ENCODE measurements at regions not wholly inside any gene's neighbourhood (a gene's known extent, or its start where the extent isn't known, plus 50 kb on each side); places are given as distances from the start of the nearest gene placed in this dataset.

DNA sequence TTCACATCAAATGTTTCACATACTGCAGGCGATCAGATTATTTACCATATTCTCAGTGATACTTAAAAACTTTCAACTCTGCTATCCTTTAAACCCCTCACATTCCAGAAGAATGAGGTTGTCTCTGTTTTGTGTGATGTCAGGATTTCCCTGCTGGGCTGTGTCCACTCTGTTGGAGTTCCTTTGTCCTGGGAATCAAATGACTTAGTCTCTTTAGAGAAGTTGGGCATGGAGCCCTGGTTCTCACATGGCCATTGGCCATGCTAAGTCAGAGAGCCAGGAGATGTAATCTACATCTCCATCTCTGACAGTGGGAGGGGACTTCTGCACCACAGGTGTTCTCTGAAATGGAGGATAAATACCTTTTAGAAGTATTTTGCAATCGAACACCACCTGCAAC, 205.1 kb upstream of the MAF start:
- no peak for ATAC-seq
- no peaks in the 10 kb centered on the region for H3K9me3 ChIP-seq
- 57 to 77% methylated on average over 2 of the region's 2 CpGs for WGBS, 2 donors (ENCODE audit: low coverage in 1 of 2)
- H3K36me3 ChIP-seq = no peaks in the 10 kb centered on the region
- no peaks in the 10 kb centered on the region for H3K4me1 ChIP-seq
- H3K27ac ChIP-seq = no peak overlapping the region
- TF ChIP-seq, protein P1, sequence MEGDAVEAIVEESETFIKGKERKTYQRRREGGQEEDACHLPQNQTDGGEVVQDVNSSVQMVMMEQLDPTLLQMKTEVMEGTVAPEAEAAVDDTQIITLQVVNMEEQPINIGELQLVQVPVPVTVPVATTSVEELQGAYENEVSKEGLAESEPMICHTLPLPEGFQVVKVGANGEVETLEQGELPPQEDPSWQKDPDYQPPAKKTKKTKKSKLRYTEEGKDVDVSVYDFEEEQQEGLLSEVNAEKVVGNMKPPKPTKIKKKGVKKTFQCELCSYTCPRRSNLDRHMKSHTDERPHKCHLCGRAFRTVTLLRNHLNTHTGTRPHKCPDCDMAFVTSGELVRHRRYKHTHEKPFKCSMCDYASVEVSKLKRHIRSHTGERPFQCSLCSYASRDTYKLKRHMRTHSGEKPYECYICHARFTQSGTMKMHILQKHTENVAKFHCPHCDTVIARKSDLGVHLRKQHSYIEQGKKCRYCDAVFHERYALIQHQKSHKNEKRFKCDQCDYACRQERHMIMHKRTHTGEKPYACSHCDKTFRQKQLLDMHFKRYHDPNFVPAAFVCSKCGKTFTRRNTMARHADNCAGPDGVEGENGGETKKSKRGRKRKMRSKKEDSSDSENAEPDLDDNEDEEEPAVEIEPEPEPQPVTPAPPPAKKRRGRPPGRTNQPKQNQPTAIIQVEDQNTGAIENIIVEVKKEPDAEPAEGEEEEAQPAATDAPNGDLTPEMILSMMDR (IDR thresholded peaks at IDR 0.05) = no peak
- TF ChIP-seq POLR2A (IDR thresholded peaks at IDR 0.05) = no peak
- TF ChIP-seq EP300 (IDR thresholded peaks at IDR 0.05) = no peak
- no peaks in the 10 kb centered on the region for H3K27me3 ChIP-seq
- H3K4me3 ChIP-seq = no peak overlapping the region

DNA sequence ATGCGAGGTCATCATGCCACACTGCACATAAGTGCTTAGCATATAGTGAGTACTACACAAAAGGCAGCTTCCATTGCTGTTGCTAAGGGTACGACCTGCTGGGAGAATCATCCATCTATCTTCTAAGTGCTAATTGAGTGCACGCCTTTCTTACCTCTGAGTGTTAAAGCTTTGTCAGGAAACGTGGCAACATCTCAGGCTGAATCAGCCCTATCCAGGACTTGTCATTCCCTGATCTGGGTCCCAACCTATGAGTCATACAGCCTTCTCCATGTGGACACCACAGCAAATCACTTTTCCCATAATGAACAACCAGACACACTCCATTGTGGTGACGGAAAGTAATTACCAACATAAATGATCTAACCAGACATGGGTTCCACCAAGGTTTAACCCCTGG, 201.1 kb upstream of the MAF start:
- TF ChIP-seq, protein P1 (IDR thresholded peaks at IDR 0.05) = no peak
- TF ChIP-seq POLR2A (IDR thresholded peaks at IDR 0.05) (no peak), POLR2AphosphoS5 (IDR thresholded peaks at IDR 0.05) (no peak), EP300 (IDR thresholded peaks at IDR 0.05) (no peak)
- Histone ChIP-seq H3K4me3 (no peak overlapping the region), H3K9me3 (no peaks in the 10 kb centered on the region), H3K4me1 (no peaks in the 10 kb centered on the region), H3K27ac (no peak overlapping the region), H3K36me3 (no peaks in the 10 kb centered on the region), H3K27me3 (no peaks in the 10 kb centered on the region)
- 83 to 96% methylated on average over 3 to 4 of the region's 5 CpGs for WGBS, 2 donors (ENCODE audit: low coverage in 1 of 2)
- ATAC-seq = no peak

- 58 to 63% methylated on average over 2 to 3 of the region's 3 CpGs for whole genome bisulfite sequencing, 2 donors (ENCODE audit: low coverage in 1 of 2)
- ATAC-seq = no peak
- no peaks in the 10 kb centered on the region for H3K4me1 ChIP-seq
- no peaks in the 10 kb centered on the region for H3K36me3 ChIP-seq
- H3K4me3 ChIP-seq = no peak overlapping the region
- TF ChIP-seq POLR2AphosphoS5 (IDR thresholded peaks at IDR 0.05) = no peak
- no peak for TF ChIP-seq EP300 (IDR thresholded peaks at IDR 0.05)
- no peak for TF ChIP-seq POLR2A (IDR thresholded peaks at IDR 0.05)
- TF ChIP-seq, protein P1 (IDR thresholded peaks at IDR 0.05) = no peak
- no peaks in the 10 kb centered on the region for H3K9me3 ChIP-seq
- no peak overlapping the region for H3K27ac ChIP-seq
- H3K27me3 ChIP-seq = no peaks in the 10 kb centered on the region
Measured at GRCh38 chr16:79800016-79800608, 199.6 kb upstream of the MAF start.

DNA sequence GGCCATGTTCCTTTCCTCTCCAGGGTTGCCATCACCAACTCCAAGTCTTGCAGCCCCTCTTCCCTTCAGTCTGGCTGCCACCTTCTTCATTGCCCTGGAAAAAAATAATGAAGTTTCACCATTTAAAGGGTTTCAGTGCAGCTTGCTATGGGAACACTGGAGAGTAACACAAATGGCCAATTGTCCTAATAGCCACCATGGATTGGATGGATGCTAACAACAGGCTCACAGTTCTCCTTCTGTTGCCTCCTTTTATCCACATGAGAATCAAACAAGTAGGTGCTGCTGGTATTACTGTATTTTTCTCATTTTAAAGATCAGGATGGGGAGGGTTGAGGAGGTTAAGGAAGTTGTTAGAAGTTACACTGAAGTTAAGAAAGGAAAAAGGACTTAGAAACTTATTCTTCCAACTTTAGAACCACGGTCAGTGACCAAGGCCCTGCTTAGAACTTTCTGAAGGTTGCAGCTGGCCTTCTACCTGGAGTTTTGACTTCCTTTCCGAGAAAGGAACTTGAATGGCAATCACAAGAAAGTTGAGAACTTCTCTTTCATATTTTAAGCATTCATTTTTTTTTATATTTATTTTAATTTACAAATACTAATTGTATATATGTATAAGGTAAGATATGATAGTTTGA, 198.0 kb upstream of the MAF start:
- H3K36me3 ChIP-seq = no peaks in the 10 kb centered on the region
- ATAC-seq = no peak
- no peaks in the 10 kb centered on the region for H3K4me1 ChIP-seq
- TF ChIP-seq POLR2AphosphoS5 (IDR thresholded peaks at IDR 0.05) (no peak), POLR2A (IDR thresholded peaks at IDR 0.05) (no peak), EP300 (IDR thresholded peaks at IDR 0.05) (no peak)
- TF ChIP-seq, protein P1 (IDR thresholded peaks at IDR 0.05) = no peak
- no peaks in the 10 kb centered on the region for H3K27me3 ChIP-seq
- 76 to 92% methylated on average over 2 of the region's 2 CpGs for WGBS, 2 donors (ENCODE audit: low coverage in 1 of 2)
- no peak overlapping the region for H3K27ac ChIP-seq
- H3K9me3 ChIP-seq = no peaks in the 10 kb centered on the region
- no peak overlapping the region for H3K4me3 ChIP-seq

- H3K27ac ChIP-seq = no peak overlapping the region
- no peaks in the 10 kb centered on the region for H3K4me1 ChIP-seq
- no peaks in the 10 kb centered on the region for H3K36me3 ChIP-seq
- no peak overlapping the region for H3K4me3 ChIP-seq
- no peak for ATAC-seq
- no peaks in the 10 kb centered on the region for H3K9me3 ChIP-seq
- TF ChIP-seq EP300 (IDR thresholded peaks at IDR 0.05) = no peak
- TF ChIP-seq POLR2A (IDR thresholded peaks at IDR 0.05) = no peak
- TF ChIP-seq, protein P1 (IDR thresholded peaks at IDR 0.05) = no peak
- TF ChIP-seq POLR2AphosphoS5 (IDR thresholded peaks at IDR 0.05) = no peak
- no peaks in the 10 kb centered on the region for H3K27me3 ChIP-seq
- WGBS, 2 donors (ENCODE audit: low coverage in 1 of 2) = 97 to 100% methylated on average over 6 to 8 of the region's 8 CpGs
Measured at GRCh38 chr16:79797486-79797885, 196.9 kb upstream of the MAF start.
